HEK293 (cell line): ENCODE measurements at regions not wholly inside any gene's neighbourhood (a gene's known extent, or its start where the extent isn't known, plus 50 kb on each side); places are given as distances from the start of the nearest gene placed in this dataset.

Experiments used
- CTCF ChIA-PET: fragments of 350-600 bp; formaldehyde crosslinking; extraction: SDS; loops from one replicate; lab custom pipeline; 2021; ENCODE audit warnings: antibody characterized with exemption; lab: Yijun Ruan, JAX
- POLR2A ChIA-PET: fragments of 300-600 bp; formaldehyde crosslinking; extraction: SDS; loops from one replicate; lab custom pipeline; 2020; ENCODE audit warnings: antibody characterized with exemption, inconsistent platforms; lab: Yijun Ruan, JAX
- H3K27ac ChIP-seq: fragments of 200-500 bp; sonication (Bioruptor generic); 2 replicates; pipeline ENCODE4 v1.5.1; 2014; ENCODE audit warnings: low read depth, low read length, control low read depth, inconsistent platforms; ENCODE audit errors: extremely low read depth
- H3K36me3 ChIP-seq, 2 experiments: fragments of 200-500 bp in 1 of 2; sonication (Bioruptor generic) in 1 of 2; 1 replicate in 1 of 2; 2 replicates in 1 of 2; pipeline ENCODE4 v1.5.1; 2014 to 2017; ENCODE audit warnings: inconsistent platforms in 2 of 2, low read length in 2 of 2; ENCODE audit not compliant: control insufficient read depth in 2 of 2, insufficient read depth in 1 of 2
- H3K4me1 ChIP-seq: fragments of 200-500 bp; sonication (Bioruptor generic); 2 replicates; pipeline ENCODE4 v1.5.1; 2014; ENCODE audit warnings: mild to moderate bottlenecking, low read length, inconsistent platforms; ENCODE audit not compliant: control insufficient read depth, insufficient read depth
- H3K4me3 ChIP-seq: 2 replicates; pipeline ENCODE4 v1.5.1; 2011; ENCODE audit warnings: low read depth, mild to moderate bottlenecking, control low read depth, low read length, moderate library complexity
- H3K9me3 ChIP-seq: fragments of 200-500 bp; sonication (Bioruptor generic); 2 replicates; pipeline ENCODE4 v1.5.1; 2014; ENCODE audit warnings: low read depth, low read length, inconsistent platforms; ENCODE audit not compliant: control insufficient read depth, insufficient read depth
- BCL11A ChIP-seq: fragments of 450-650 bp; formaldehyde crosslinking; IDR thresholded peaks from 2 replicates; pipeline ENCODE4 v1.5.1; 2016; ENCODE audit warnings: low read depth, missing biosample characterization, missing genetic modification characterization
- FEZF1 ChIP-seq: fragments of 450-650 bp; formaldehyde crosslinking; IDR thresholded peaks from 2 replicates; pipeline ENCODE4 v1.5.1; 2016; ENCODE audit warnings: missing biosample characterization, missing genetic modification characterization
- SP7 ChIP-seq: fragments of 450-650 bp; formaldehyde crosslinking; IDR thresholded peaks from 2 replicates; pipeline ENCODE4 v1.5.1; 2016; ENCODE audit warnings: missing biosample characterization, missing genetic modification characterization
- ZBTB1 ChIP-seq: fragments of 450-650 bp; formaldehyde crosslinking; IDR thresholded peaks from 2 replicates; pipeline ENCODE4 v1.5.1; 2016; ENCODE audit warnings: missing biosample characterization, missing genetic modification characterization
- ZBTB7A ChIP-seq: fragments of 450-650 bp; formaldehyde crosslinking; IDR thresholded peaks from 2 replicates; pipeline ENCODE4 v1.5.1; 2016; ENCODE audit warnings: low read depth, missing biosample characterization, missing genetic modification characterization
- ZNF121 ChIP-seq: fragments of 450-650 bp; formaldehyde crosslinking; IDR thresholded peaks from 2 replicates; pipeline ENCODE4 v1.5.1; 2016; ENCODE audit warnings: missing biosample characterization, missing genetic modification characterization
- ZNF157 ChIP-seq: fragments of 450-650 bp; formaldehyde crosslinking; IDR thresholded peaks from 2 replicates; pipeline ENCODE4 v1.5.1; 2016; ENCODE audit warnings: missing biosample characterization, missing genetic modification characterization
- ZNF175 ChIP-seq: fragments of 450-650 bp; formaldehyde crosslinking; IDR thresholded peaks from 2 replicates; pipeline ENCODE4 v1.5.1; 2016; ENCODE audit warnings: missing biosample characterization, missing genetic modification characterization
- ZNF2 ChIP-seq: fragments of 450-650 bp; formaldehyde crosslinking; IDR thresholded peaks from 2 replicates; pipeline ENCODE4 v1.5.1; 2016; ENCODE audit warnings: missing biosample characterization, missing genetic modification characterization
- ZNF211 ChIP-seq: fragments of 450-650 bp; formaldehyde crosslinking; IDR thresholded peaks from 2 replicates; pipeline ENCODE4 v1.5.1; 2016; ENCODE audit warnings: low read depth, missing biosample characterization, missing genetic modification characterization
- ZNF214 ChIP-seq: fragments of 450-650 bp; formaldehyde crosslinking; IDR thresholded peaks from 2 replicates; pipeline ENCODE4 v1.5.1; 2017; ENCODE audit warnings: missing biosample characterization, mild to moderate bottlenecking, missing genetic modification characterization, borderline replicate concordance
- ZNF324 ChIP-seq: fragments of 450-650 bp; formaldehyde crosslinking; IDR thresholded peaks from 2 replicates; pipeline ENCODE4 v1.5.1; 2016; ENCODE audit warnings: missing biosample characterization, missing genetic modification characterization
- ZNF341 ChIP-seq: fragments of 450-650 bp; formaldehyde crosslinking; IDR thresholded peaks from 2 replicates; pipeline ENCODE4; 2016; ENCODE audit warnings: low read depth, missing biosample characterization, missing genetic modification characterization
- ZNF426 ChIP-seq: fragments of 450-650 bp; formaldehyde crosslinking; IDR thresholded peaks from 2 replicates; pipeline ENCODE4 v1.5.1; 2017; ENCODE audit warnings: missing biosample characterization, missing genetic modification characterization, mild to moderate bottlenecking, inconsistent platforms, moderate library complexity
- ZNF501 ChIP-seq: fragments of 450-650 bp; formaldehyde crosslinking; IDR thresholded peaks from 2 replicates; pipeline ENCODE4 v1.5.1; 2016; ENCODE audit warnings: missing biosample characterization, missing genetic modification characterization
- ZNF510 ChIP-seq: fragments of 450-650 bp; formaldehyde crosslinking; IDR thresholded peaks from 2 replicates; pipeline ENCODE4 v1.5.1; 2018; ENCODE audit warnings: mild to moderate bottlenecking, missing genetic modification characterization, missing biosample characterization; ENCODE audit not compliant: insufficient replicate concordance
- ZNF529 ChIP-seq: fragments of 450-650 bp; formaldehyde crosslinking; IDR thresholded peaks from 2 replicates; pipeline ENCODE4 v1.5.1; 2017; ENCODE audit warnings: missing genetic modification characterization, missing biosample characterization; ENCODE audit not compliant: insufficient replicate concordance
- ZNF596 ChIP-seq: fragments of 450-650 bp; IDR thresholded peaks from 2 replicates; pipeline ENCODE4 v1.5.0; 2018; ENCODE audit warnings: missing biosample characterization, mild to moderate bottlenecking, missing genetic modification characterization, moderate library complexity
- ZNF600 ChIP-seq: fragments of 450-650 bp; formaldehyde crosslinking; IDR thresholded peaks from 2 replicates; pipeline ENCODE4 v1.5.1; 2016; ENCODE audit warnings: missing biosample characterization, missing genetic modification characterization
- ZNF624 ChIP-seq: fragments of 450-650 bp; formaldehyde crosslinking; IDR thresholded peaks from 2 replicates; pipeline ENCODE4 v1.5.1; 2017; ENCODE audit warnings: missing biosample characterization, missing genetic modification characterization
- ZNF629 ChIP-seq: fragments of 450-650 bp; formaldehyde crosslinking; IDR thresholded peaks from 2 replicates; pipeline ENCODE4 v1.5.1; 2017; ENCODE audit warnings: missing biosample characterization, missing genetic modification characterization
- ZNF660 ChIP-seq: fragments of 450-650 bp; IDR thresholded peaks from 2 replicates; pipeline ENCODE4 v1.5.1; 2018; ENCODE audit warnings: missing biosample characterization, mild to moderate bottlenecking, missing genetic modification characterization
- ZNF707 ChIP-seq: fragments of 450-650 bp; formaldehyde crosslinking; IDR thresholded peaks from 2 replicates; pipeline ENCODE4 v1.5.1; 2016; ENCODE audit warnings: missing biosample characterization, missing genetic modification characterization
- ZSCAN16 ChIP-seq: fragments of 450-650 bp; formaldehyde crosslinking; IDR thresholded peaks from 2 replicates; pipeline ENCODE4 v1.5.1; 2016; ENCODE audit warnings: missing biosample characterization, missing genetic modification characterization
- TF ChIP-seq, protein P1 (sequence below): fragments of 450-650 bp; IDR thresholded peaks from 2 replicates; pipeline ENCODE4 v1.5.1; 2018; ENCODE audit warnings: missing biosample characterization, mild to moderate bottlenecking, missing genetic modification characterization
- TF ChIP-seq, protein P2 (sequence below): fragments of 450-650 bp; formaldehyde crosslinking; IDR thresholded peaks from 2 replicates; pipeline ENCODE4 v1.5.1; 2016; ENCODE audit warnings: missing biosample characterization, missing genetic modification characterization
- TF ChIP-seq, protein P3 (sequence below): sonication (generic); formaldehyde crosslinking; IDR thresholded peaks from 2 replicates; pipeline ENCODE4 v1.8.1; 2022; ENCODE audit warnings: mild to moderate bottlenecking, moderate library complexity, missing genetic modification reagents
- TF ChIP-seq, protein P4 (sequence below): fragments of 450-650 bp; formaldehyde crosslinking; conservative IDR thresholded peaks from 2 replicates; pipeline ENCODE4 v1.5.1; 2016; ENCODE audit warnings: low read depth, missing biosample characterization, missing genetic modification characterization

DNA sequence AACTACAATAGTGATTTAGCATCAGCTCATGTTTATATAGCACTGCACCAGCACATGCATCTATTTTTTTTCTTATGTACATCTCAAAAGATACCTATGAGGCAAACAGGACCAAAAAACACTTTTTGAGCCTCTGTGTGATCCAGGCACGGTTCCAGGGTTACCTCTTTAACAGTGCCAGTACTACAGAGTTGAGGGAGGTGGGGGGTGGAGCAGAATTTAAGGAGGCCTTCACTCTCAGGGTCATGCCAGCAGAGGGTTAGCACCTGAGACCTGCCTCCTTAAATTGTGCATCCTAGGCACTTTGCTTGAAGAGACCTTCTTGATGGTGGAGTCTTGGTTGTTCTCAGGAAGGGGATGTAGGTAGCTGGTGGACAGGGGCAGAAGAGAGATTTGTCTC is 150.3 kb upstream of the TBL1XR1 start:
- Histone ChIP-seq H3K27ac (no peak overlapping the region), H3K4me3 (no peak overlapping the region), H3K9me3 (no peaks in the 10 kb centered on the region), H3K36me3 (no peaks in the 10 kb centered on the region), H3K4me1 (no peaks in the 10 kb centered on the region)
- ChIA-PET CTCF (no interaction called here), POLR2A (no interaction called here)
- TF ChIP-seq ZBTB7A, result no peak
- TF ChIP-seq ZNF529 (tag by site-specific recombination), result no peak

DNA sequence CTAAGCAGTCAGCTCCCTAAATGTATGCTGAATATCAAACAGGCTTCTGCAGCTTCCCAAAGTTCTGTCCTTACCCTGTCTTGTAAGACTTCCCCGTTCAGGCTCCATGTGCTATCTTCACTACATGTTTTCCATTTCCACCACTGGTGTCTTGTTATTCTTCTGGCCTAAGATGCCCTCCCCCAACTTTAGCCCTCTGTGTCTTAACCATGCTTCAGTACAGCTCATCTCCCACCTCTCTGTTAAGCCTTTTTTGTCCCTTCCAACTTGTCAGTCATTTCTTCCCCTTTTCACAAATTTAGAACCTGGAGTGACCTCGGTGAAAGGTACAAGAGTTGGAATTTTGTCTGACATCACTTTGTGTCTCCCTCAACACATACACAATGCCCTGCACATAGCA is 151.7 kb upstream of the TBL1XR1 start:
- ChIA-PET CTCF (no interaction called here), POLR2A (no interaction called here)
- Histone ChIP-seq H3K27ac (no peak overlapping the region), H3K9me3 (no peaks in the 10 kb centered on the region), H3K36me3 (no peaks in the 10 kb centered on the region), H3K4me1 (no peaks in the 10 kb centered on the region), H3K4me3 (no peak overlapping the region)
- TF ChIP-seq ZNF175 (tag by site-specific recombination), result no peak
- no peak for TF ChIP-seq ZNF510
- TF ChIP-seq, protein P1, sequence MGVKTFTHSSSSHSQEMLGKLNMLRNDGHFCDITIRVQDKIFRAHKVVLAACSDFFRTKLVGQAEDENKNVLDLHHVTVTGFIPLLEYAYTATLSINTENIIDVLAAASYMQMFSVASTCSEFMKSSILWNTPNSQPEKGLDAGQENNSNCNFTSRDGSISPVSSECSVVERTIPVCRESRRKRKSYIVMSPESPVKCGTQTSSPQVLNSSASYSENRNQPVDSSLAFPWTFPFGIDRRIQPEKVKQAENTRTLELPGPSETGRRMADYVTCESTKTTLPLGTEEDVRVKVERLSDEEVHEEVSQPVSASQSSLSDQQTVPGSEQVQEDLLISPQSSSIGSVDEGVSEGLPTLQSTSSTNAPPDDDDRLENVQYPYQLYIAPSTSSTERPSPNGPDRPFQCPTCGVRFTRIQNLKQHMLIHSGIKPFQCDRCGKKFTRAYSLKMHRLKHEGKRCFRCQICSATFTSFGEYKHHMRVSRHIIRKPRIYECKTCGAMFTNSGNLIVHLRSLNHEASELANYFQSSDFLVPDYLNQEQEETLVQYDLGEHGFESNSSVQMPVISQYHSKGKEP (tag by site-specific recombination), result no peak
- TF ChIP-seq ZNF121 (tag by site-specific recombination), result no peak
- TF ChIP-seq ZBTB1 (tag by site-specific recombination), result no peak
- TF ChIP-seq ZNF2 (tag by site-specific recombination), result no peak
- no peak for TF ChIP-seq ZNF211 (tag by site-specific recombination)
- TF ChIP-seq ZNF600 (tag by site-specific recombination), result no peak
- no peak for TF ChIP-seq ZNF426 (tag by site-specific recombination)
- no peak for TF ChIP-seq FEZF1 (tag by site-specific recombination)
- TF ChIP-seq SP7 (tag by site-specific recombination), result no peak
- TF ChIP-seq ZNF707 (tag by site-specific recombination), result no peak
- TF ChIP-seq ZNF596, result no peak
- TF ChIP-seq ZNF157, result no peak
- no peak for TF ChIP-seq ZNF501 (tag by site-specific recombination)
- no peak for TF ChIP-seq ZNF324 (tag by site-specific recombination)
- TF ChIP-seq ZNF341 (tag by site-specific recombination), result no peak
- TF ChIP-seq ZNF660 (tag by site-specific recombination), result no peak
- no peak for TF ChIP-seq ZNF624 (tag by site-specific recombination)

DNA sequence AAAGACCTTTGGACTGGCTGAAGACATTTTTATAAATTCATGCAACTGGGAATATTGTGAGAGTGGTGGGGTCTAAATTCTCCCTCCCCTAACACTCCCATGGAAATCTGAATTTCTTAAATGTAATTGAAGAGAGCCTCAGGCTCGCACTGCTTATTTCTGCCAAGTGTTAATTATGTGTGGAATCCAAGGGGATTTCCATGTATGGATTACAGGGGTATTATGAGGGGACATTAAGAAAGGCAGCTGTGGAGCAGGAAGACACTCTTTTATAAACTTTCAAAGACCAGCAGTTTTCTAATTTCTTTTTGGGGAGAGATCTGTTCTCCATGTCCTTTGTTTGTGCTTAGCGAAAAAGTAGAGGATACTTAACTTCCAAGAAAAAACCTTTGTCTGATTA is 152.1 kb upstream of the TBL1XR1 start:
- H3K27ac ChIP-seq, result no peak overlapping the region
- CTCF ChIA-PET, result interaction anchor here (0.5 kb wide), 1 partner anchor 209 kb away, joined by 3 read pairs; no protein-coding TSS in a partner anchor
- H3K9me3 ChIP-seq, result no peaks in the 10 kb centered on the region
- POLR2A ChIA-PET, result no interaction called here
- no peak overlapping the region for H3K4me3 ChIP-seq
- no peaks in the 10 kb centered on the region for H3K4me1 ChIP-seq
- no peaks in the 10 kb centered on the region for H3K36me3 ChIP-seq
- TF ChIP-seq, protein P2, sequence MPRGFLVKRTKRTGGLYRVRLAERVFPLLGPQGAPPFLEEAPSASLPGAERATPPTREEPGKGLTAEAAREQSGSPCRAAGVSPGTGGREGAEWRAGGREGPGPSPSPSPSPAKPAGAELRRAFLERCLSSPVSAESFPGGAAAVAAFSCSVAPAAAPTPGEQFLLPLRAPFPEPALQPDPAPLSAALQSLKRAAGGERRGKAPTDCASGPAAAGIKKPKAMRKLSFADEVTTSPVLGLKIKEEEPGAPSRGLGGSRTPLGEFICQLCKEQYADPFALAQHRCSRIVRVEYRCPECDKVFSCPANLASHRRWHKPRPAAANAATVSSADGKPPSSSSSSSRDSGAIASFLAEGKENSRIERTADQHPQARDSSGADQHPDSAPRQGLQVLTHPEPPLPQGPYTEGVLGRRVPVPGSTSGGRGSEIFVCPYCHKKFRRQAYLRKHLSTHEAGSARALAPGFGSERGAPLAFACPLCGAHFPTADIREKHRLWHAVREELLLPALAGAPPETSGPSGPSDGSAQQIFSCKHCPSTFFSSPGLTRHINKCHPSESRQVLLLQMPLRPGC (tag by site-specific recombination), result no peak
- TF ChIP-seq, protein P3, sequence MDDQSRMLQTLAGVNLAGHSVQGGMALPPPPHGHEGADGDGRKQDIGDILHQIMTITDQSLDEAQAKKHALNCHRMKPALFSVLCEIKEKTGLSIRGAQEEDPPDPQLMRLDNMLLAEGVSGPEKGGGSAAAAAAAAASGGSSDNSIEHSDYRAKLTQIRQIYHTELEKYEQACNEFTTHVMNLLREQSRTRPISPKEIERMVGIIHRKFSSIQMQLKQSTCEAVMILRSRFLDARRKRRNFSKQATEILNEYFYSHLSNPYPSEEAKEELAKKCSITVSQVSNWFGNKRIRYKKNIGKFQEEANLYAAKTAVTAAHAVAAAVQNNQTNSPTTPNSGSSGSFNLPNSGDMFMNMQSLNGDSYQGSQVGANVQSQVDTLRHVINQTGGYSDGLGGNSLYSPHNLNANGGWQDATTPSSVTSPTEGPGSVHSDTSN (CRISPR knock-in tag), result no peak
- TF ChIP-seq ZNF214 (tag by site-specific recombination), result no peak
- no peak for TF ChIP-seq ZSCAN16 (tag by site-specific recombination)
- TF ChIP-seq BCL11A (tag by site-specific recombination), result no peak
- TF ChIP-seq, protein P4, sequence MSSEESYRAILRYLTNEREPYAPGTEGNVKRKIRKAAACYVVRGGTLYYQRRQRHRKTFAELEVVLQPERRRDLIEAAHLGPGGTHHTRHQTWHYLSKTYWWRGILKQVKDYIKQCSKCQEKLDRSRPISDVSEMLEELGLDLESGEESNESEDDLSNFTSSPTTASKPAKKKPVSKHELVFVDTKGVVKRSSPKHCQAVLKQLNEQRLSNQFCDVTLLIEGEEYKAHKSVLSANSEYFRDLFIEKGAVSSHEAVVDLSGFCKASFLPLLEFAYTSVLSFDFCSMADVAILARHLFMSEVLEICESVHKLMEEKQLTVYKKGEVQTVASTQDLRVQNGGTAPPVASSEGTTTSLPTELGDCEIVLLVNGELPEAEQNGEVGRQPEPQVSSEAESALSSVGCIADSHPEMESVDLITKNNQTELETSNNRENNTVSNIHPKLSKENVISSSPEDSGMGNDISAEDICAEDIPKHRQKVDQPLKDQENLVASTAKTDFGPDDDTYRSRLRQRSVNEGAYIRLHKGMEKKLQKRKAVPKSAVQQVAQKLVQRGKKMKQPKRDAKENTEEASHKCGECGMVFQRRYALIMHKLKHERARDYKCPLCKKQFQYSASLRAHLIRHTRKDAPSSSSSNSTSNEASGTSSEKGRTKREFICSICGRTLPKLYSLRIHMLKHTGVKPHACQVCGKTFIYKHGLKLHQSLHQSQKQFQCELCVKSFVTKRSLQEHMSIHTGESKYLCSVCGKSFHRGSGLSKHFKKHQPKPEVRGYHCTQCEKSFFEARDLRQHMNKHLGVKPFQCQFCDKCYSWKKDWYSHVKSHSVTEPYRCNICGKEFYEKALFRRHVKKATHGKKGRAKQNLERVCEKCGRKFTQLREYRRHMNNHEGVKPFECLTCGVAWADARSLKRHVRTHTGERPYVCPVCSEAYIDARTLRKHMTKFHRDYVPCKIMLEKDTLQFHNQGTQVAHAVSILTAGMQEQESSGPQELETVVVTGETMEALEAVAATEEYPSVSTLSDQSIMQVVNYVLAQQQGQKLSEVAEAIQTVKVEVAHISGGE, result no peak
- no peak for TF ChIP-seq SP7 (tag by site-specific recombination)
- no peak for TF ChIP-seq ZNF629
